Prostate gland (tissue), 2 donors: ENCODE measurements at regions not wholly inside any gene's neighbourhood (a gene's known extent, or its start where the extent isn't known, plus 50 kb on each side); places are given as distances from the start of the nearest gene placed in this dataset.

ENCODE experiments used
- CTCF ChIP-seq, 4 experiments: fragments of 200-600 bp in 2 of 4; fragments of 450-650 bp in 2 of 4; sonication (generic) in 2 of 4; IDR thresholded peaks; 1 replicate in 3 of 4; 2 replicates in 1 of 4; pipeline ENCODE4 v1.5.1; 2016 to 2019; ENCODE audit warnings: antibody characterized with exemption in 4 of 4, mild to moderate bottlenecking in 2 of 4, moderate library complexity in 2 of 4
- POLR2A ChIP-seq: fragments of 450-650 bp; IDR thresholded peaks from one replicate; pipeline ENCODE4 v1.6.1; 2016; ENCODE audit warnings: antibody characterized with exemption, mild to moderate bottlenecking
- POLR2AphosphoS5 ChIP-seq: sonication (generic); formaldehyde crosslinking; IDR thresholded peaks from one replicate; pipeline ENCODE4 v1.6.1; 2017; ENCODE audit warnings: antibody characterized with exemption

- TF ChIP-seq CTCF (IDR thresholded peaks at IDR 0.05) = no peak
- TF ChIP-seq POLR2A = no peak
- TF ChIP-seq POLR2AphosphoS5 = no peak
Observed at GRCh38 chr7:80372415-80372814, 139.4 kb downstream of the GNAT3 start.
